WTC11 (cell line): ENCODE measurements at regions not wholly inside any gene's neighbourhood (a gene's known extent, or its start where the extent isn't known, plus 50 kb on each side); places are given as distances from the start of the nearest gene placed in this dataset.

Experiments
- ATAC-seq: fragments of 200-7000 bp; cut with Tn5 transposase; 2 replicates; pipeline ENCODE4 v1.10.0; 2021; ENCODE audit warnings: mild to moderate bottlenecking, moderate library complexity
- CTCF ChIA-PET: fragments of 300-600 bp; sonication (Branson Sonifier 250); formaldehyde crosslinking; loops from one replicate; lab custom pipeline; 2021; ENCODE audit warnings: antibody characterized with exemption; lab: Charles Lee
- POLR2A ChIA-PET: fragments of 350-600 bp; sonication (Branson Sonifier 250); formaldehyde crosslinking; loops from one replicate; lab custom pipeline; 2021; ENCODE audit warnings: antibody characterized with exemption; lab: Charles Lee
- DNase-seq: peaks from one replicate; pipeline ENCODE4 v3.0.0; 2021; ENCODE audit warnings: low spot score
- H3K27ac Mint-ChIP-seq: 2 replicates; pipeline ENCODE4 v1.8.0; 2021; ENCODE audit warnings: mixed read lengths
- H3K27me3 Mint-ChIP-seq: 2 replicates; pipeline ENCODE4 v1.8.0; 2021; ENCODE audit warnings: low read depth, mild to moderate bottlenecking, moderate library complexity, mixed read lengths
- H3K36me3 Mint-ChIP-seq: 2 replicates; pipeline ENCODE4 v1.8.0; 2021; ENCODE audit warnings: mixed read lengths
- H3K4me1 Mint-ChIP-seq: 2 replicates; pipeline ENCODE4 v1.8.0; 2022; ENCODE audit warnings: mixed read lengths
- H3K4me3 Mint-ChIP-seq: 2 replicates; pipeline ENCODE4 v1.8.0; 2021; ENCODE audit warnings: mild to moderate bottlenecking, moderate library complexity, mixed read lengths
- H3K9me3 Mint-ChIP-seq: 2 replicates; pipeline ENCODE4 v1.8.0; 2021; ENCODE audit warnings: mixed read lengths
- ATF2 ChIP-seq: sonication (generic); formaldehyde crosslinking; IDR thresholded peaks from 2 replicates; pipeline ENCODE4 v1.8.1; 2022; ENCODE audit warnings: low read depth, missing genetic modification reagents, borderline replicate concordance
- CDX4 ChIP-seq: fragments of 250-450 bp; sonication (Bioruptor Pico); IDR thresholded peaks from 2 replicates; pipeline ENCODE4 v1.9.0; 2021; ENCODE audit warnings: moderate library complexity, mild to moderate bottlenecking, inconsistent platforms, borderline replicate concordance
- CREB1 ChIP-seq: sonication (generic); formaldehyde crosslinking; IDR thresholded peaks from 2 replicates; pipeline ENCODE4 v1.8.0; 2023; ENCODE audit warnings: mild to moderate bottlenecking, missing genetic modification reagents
- ETV6 ChIP-seq: sonication (generic); formaldehyde crosslinking; IDR thresholded peaks from 2 replicates; pipeline ENCODE4 v1.8.1; 2022; ENCODE audit warnings: mild to moderate bottlenecking, missing genetic modification reagents
- FOXP1 ChIP-seq: sonication (generic); formaldehyde crosslinking; IDR thresholded peaks from 2 replicates; pipeline ENCODE4 v1.8.0; 2022; ENCODE audit warnings: missing genetic modification reagents, mild to moderate bottlenecking, moderate library complexity, borderline replicate concordance
- GTF2I ChIP-seq: fragments of 250-450 bp; sonication (Bioruptor Pico); conservative IDR thresholded peaks from 2 replicates; pipeline ENCODE4 v1.4.0; 2021; ENCODE audit warnings: mild to moderate bottlenecking
- HMGA2 ChIP-seq: fragments of 250-450 bp; sonication (Bioruptor Pico); IDR thresholded peaks from 2 replicates; pipeline ENCODE4 v1.4.0; 2021; ENCODE audit warnings: mild to moderate bottlenecking, moderate library complexity
- HMGXB4 ChIP-seq: sonication (generic); formaldehyde crosslinking; IDR thresholded peaks from 2 replicates; pipeline ENCODE4 v1.8.1; 2023; ENCODE audit warnings: mild to moderate bottlenecking, moderate library complexity, missing genetic modification reagents
- NFATC4 ChIP-seq: fragments of 250-450 bp; sonication (Bioruptor Pico); IDR thresholded peaks from 2 replicates; pipeline ENCODE4 v1.9.0; 2021; ENCODE audit warnings: mild to moderate bottlenecking
- RELA ChIP-seq: sonication (generic); formaldehyde crosslinking; IDR thresholded peaks from 2 replicates; pipeline ENCODE4 v1.8.1; 2022; ENCODE audit warnings: missing genetic modification reagents, mild to moderate bottlenecking, borderline replicate concordance
- TP53 ChIP-seq: sonication (generic); formaldehyde crosslinking; IDR thresholded peaks from 2 replicates; pipeline ENCODE4 v1.8.1; 2023; ENCODE audit warnings: mild to moderate bottlenecking, missing genetic modification reagents
- ZNF138 ChIP-seq: sonication (generic); formaldehyde crosslinking; conservative IDR thresholded peaks from 2 replicates; pipeline ENCODE4 v1.8.1; 2022; ENCODE audit warnings: mild to moderate bottlenecking, moderate library complexity, missing genetic modification reagents
- ZNF219 ChIP-seq: sonication (generic); formaldehyde crosslinking; IDR thresholded peaks from 2 replicates; pipeline ENCODE4 v1.8.0; 2023; ENCODE audit warnings: missing genetic modification reagents, mild to moderate bottlenecking, borderline replicate concordance
- ZNF263 ChIP-seq: sonication (generic); formaldehyde crosslinking; IDR thresholded peaks from 2 replicates; pipeline ENCODE4 v1.8.1; 2022; ENCODE audit warnings: low read depth, mild to moderate bottlenecking, moderate library complexity, missing genetic modification reagents
- ZNF396 ChIP-seq: fragments of 250-450 bp; sonication (Bioruptor Pico); IDR thresholded peaks from 2 replicates; pipeline ENCODE4 v1.8.0; 2021; ENCODE audit warnings: mild to moderate bottlenecking, moderate library complexity, borderline replicate concordance
- ZSCAN18 ChIP-seq: fragments of 250-450 bp; sonication (Bioruptor Pico); IDR thresholded peaks from 2 replicates; pipeline ENCODE4 v2.1.2; 2022; ENCODE audit warnings: mild to moderate bottlenecking, moderate library complexity
- TF ChIP-seq, protein P1 (sequence below): sonication (generic); formaldehyde crosslinking; IDR thresholded peaks from 2 replicates; pipeline ENCODE4 v1.8.0; 2023; ENCODE audit warnings: mild to moderate bottlenecking, missing genetic modification reagents

GRCh38 chr5:62167561-62168057 lies 138.4 kb upstream of the KIF2A start:
- Mint-ChIP-seq H3K27me3 (peaks cover 4% of the 10 kb centered on the region), H3K9me3 (no peaks in the 10 kb centered on the region; the same call in 1 of the 2 replicates), H3K4me3 (no peak overlapping the region), H3K4me1 (no peaks in the 10 kb centered on the region), H3K36me3 (no peaks in the 10 kb centered on the region), H3K27ac (no peak overlapping the region)
- ChIA-PET CTCF (interaction anchor here (0.6 kb wide), 1 partner anchor 24 kb away, joined by 3 read pairs; no protein-coding TSS in a partner anchor), POLR2A (no interaction called here)
- no peak for TF ChIP-seq ETV6 (CRISPR knock-in tag)
- TF ChIP-seq CDX4 = no peak
- TF ChIP-seq CREB1 (CRISPR knock-in tag) = no peak
- TF ChIP-seq ZNF396 = no peak
- TF ChIP-seq HMGXB4 = no peak
- no peak for TF ChIP-seq TP53
- no peak for TF ChIP-seq ATF2 (CRISPR knock-in tag)
- no peak for TF ChIP-seq HMGA2 (CRISPR knock-in tag)
- no peak for TF ChIP-seq ZNF263 (CRISPR knock-in tag)
- no peak for TF ChIP-seq ZNF138 (CRISPR knock-in tag)
- no peak for TF ChIP-seq RELA (CRISPR knock-in tag)
- DNase-seq (no peak), ATAC-seq (no peak)

DNA sequence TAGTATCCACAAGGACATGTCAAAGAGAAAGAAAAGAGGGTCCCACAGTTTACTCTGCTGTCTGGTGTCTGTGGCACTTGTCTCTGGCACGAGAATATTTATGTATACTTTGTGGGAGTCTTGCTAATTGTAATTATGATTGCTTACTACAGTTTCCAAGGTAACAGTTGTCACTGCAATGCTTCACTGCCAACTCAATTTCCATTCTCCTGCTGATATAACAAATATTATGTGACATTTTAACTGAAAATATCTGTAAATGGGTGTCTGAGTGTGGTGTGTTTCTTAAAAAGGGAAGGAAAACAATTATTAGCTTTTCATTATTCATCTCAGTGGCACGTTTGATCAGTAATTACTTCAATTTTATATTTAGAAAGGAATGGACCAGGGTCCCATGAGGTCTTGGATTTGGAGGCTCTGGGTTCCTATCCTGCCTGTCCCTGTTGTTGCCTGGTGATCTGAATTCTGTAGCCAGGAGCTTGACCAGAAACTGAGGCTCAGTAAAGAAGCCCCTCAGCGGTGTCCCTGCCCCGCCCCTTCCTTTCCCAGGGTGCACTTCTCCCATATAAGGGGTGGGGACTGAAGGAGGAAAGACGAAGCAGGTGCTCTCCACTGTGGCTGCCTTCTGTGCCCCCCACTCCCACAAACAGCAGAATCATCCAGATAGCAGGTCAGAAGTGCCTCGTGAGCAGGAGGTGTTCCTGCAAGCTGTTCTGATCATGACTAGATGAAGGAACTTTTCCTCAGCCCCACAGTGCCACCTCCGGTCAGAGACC lies 137.3 kb upstream of the KIF2A start:
- no peaks in the 10 kb centered on the region for H3K36me3 Mint-ChIP-seq
- POLR2A ChIA-PET = no interaction called here
- no peaks in the 10 kb centered on the region; the same call in 1 of the 2 replicates for H3K9me3 Mint-ChIP-seq
- no peak overlapping the region for H3K27ac Mint-ChIP-seq
- DNase-seq = no peak
- no peak overlapping the region for H3K4me3 Mint-ChIP-seq
- ATAC-seq = no peak
- H3K4me1 Mint-ChIP-seq = no peaks in the 10 kb centered on the region
- CTCF ChIA-PET = interaction anchor here (0.6 kb wide), 1 partner anchor 25 kb away, joined by 3 read pairs; no protein-coding TSS in a partner anchor
- H3K27me3 Mint-ChIP-seq = peaks cover 4% of the 10 kb centered on the region
- TF ChIP-seq GTF2I (CRISPR knock-in tag) (no peak), NFATC4 (CRISPR knock-in tag) (no peak), FOXP1 (CRISPR knock-in tag) (no peak), ZSCAN18 (no peak)

DNA sequence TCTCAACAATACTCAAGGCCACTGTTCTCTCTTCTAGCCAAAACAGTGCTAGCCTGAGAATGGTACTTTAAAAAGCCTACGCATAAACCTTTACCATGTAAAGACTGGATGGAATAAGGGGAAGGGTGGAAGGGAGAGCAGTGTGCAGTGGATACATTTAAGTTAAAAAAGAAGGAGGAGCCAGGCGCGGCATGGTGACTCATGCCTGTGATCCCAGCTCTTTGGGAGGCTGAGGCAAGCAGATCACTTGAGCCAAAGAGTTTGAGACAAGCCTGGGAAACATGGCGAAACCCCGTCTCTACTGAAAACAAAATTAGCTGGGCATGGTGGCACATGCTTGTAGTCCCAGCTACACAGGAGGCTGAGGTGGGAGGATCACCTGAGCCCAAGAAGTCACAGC lies 127.7 kb upstream of the KIF2A start:
- Mint-ChIP-seq H3K36me3 (no peaks in the 10 kb centered on the region), H3K9me3 (no peaks in the 10 kb centered on the region), H3K27me3 (peaks cover 5% of the 10 kb centered on the region; the same call in 1 of the 2 replicates), H3K4me1 (peaks cover 11% of the 10 kb centered on the region), H3K27ac (no peak overlapping the region), H3K4me3 (no peak overlapping the region)
- ATAC-seq = no peak
- ChIA-PET POLR2A (no interaction called here), CTCF (no interaction called here)
- DNase-seq = no peak
- TF ChIP-seq ZNF219 = no peak
- TF ChIP-seq, protein P1, sequence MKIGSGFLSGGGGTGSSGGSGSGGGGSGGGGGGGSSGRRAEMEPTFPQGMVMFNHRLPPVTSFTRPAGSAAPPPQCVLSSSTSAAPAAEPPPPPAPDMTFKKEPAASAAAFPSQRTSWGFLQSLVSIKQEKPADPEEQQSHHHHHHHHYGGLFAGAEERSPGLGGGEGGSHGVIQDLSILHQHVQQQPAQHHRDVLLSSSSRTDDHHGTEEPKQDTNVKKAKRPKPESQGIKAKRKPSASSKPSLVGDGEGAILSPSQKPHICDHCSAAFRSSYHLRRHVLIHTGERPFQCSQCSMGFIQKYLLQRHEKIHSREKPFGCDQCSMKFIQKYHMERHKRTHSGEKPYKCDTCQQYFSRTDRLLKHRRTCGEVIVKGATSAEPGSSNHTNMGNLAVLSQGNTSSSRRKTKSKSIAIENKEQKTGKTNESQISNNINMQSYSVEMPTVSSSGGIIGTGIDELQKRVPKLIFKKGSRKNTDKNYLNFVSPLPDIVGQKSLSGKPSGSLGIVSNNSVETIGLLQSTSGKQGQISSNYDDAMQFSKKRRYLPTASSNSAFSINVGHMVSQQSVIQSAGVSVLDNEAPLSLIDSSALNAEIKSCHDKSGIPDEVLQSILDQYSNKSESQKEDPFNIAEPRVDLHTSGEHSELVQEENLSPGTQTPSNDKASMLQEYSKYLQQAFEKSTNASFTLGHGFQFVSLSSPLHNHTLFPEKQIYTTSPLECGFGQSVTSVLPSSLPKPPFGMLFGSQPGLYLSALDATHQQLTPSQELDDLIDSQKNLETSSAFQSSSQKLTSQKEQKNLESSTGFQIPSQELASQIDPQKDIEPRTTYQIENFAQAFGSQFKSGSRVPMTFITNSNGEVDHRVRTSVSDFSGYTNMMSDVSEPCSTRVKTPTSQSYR (CRISPR knock-in tag) = no peak
